ENCODE measurements at regions not wholly inside any gene's neighbourhood (a gene's known extent, or its start where the extent isn't known, plus 50 kb on each side); places are given as distances from the start of the nearest gene placed in this dataset.
"Not testable (repeated sequence)": the region's sequence is repeated elsewhere in the genome, so short reads cannot be mapped to it uniquely, and the experiment has no call there.

- no peak for TF ChIP-seq CTCF (IDR thresholded peaks at IDR 0.05)
- Histone ChIP-seq H3K36me3 (no peaks in the 10 kb centered on the region), H3K4me3 (ENCODE audit: low read depth in 1 of 2, low read length in 1 of 2) (no peak overlapping the region), H3K27ac (no peak overlapping the region), H3K27me3 (no peaks in the 10 kb centered on the region), H3K4me1 (ENCODE audit: control insufficient read depth in 1 of 2, insufficient read depth in 1 of 2, low read depth in 1 of 2, low read length in 1 of 2) (no peaks in the 10 kb centered on the region), H3K9me3 (peaks cover 9% of the 10 kb centered on the region)
Measured at GRCh38 chr2:144971786-144972335, 451.9 kb upstream of the ZEB2 start.

- H3K27me3 ChIP-seq; H3K27ac ChIP-seq; H3K36me3 ChIP-seq; H3K4me1 ChIP-seq (ENCODE audit: control insufficient read depth in 1 of 2, insufficient read depth in 1 of 2, low read depth in 1 of 2, low read length in 1 of 2); H3K9me3 ChIP-seq; H3K4me3 ChIP-seq (ENCODE audit: low read depth in 1 of 2, low read length in 1 of 2): not testable (repeated sequence)
Measured at GRCh38 chr2:144970410-144970809, 450.5 kb upstream of the ZEB2 start.

- not testable (repeated sequence) for H3K9me3 ChIP-seq
Measured at GRCh38 chr2:144969564-144969963, 449.6 kb upstream of the ZEB2 start.

DNA sequence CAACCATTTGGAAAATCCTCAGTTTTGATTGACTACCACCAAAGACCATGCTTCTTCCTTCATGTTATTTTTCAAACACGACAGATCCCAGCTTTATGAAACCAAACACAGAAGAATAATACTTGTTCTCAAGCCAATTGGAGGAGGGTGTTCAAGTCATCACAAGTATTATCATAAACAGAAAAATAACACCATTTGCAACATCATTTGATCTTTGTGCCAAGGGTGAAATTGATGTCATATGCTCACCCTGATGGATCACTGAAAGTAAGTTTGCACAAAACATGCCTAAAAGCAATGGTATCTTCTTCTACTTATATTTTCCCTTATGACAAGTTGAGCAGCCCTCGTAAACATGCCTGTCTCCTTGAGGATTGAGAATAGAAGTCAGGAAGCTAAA is 448.0 kb upstream of the ZEB2 start:
- no peak for TF ChIP-seq CTCF (IDR thresholded peaks at IDR 0.05)

More at GRCh38 chr2:144969564-144969963, 449.6 kb upstream of the ZEB2 start:
- H3K36me3 ChIP-seq; H3K27me3 ChIP-seq; H3K4me1 ChIP-seq (ENCODE audit: control insufficient read depth in 1 of 2, insufficient read depth in 1 of 2, low read depth in 1 of 2, low read length in 1 of 2); H3K4me3 ChIP-seq (ENCODE audit: low read depth in 1 of 2, low read length in 1 of 2); H3K27ac ChIP-seq: not testable (repeated sequence)

DNA sequence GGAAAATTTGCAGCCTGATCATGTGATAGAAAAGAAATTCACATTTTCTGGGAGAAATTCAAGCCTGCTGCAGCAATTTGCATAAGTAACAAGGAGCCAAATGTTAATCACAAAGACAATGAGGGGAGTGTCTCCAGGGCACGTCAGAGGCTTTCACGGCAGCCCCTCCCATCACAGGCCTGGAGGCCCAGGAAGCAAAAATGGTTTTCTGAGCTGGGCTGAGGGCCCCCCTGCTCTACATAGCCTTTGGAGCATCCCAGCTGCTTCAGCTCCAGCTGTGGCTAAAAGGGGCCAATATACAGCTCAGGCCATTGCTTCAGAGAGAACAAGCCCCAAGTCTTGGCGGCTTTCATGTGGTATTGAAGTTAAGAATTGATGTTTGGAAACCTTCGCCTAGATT is 445.3 kb upstream of the ZEB2 start:
- no peaks in the 10 kb centered on the region for H3K36me3 ChIP-seq
- H3K9me3 ChIP-seq = peaks cover 7% of the 10 kb centered on the region
- TF ChIP-seq CTCF (IDR thresholded peaks at IDR 0.05) = no peak
- no peak overlapping the region for H3K4me3 ChIP-seq (ENCODE audit: low read depth in 1 of 2, low read length in 1 of 2)
- no peaks in the 10 kb centered on the region for H3K27me3 ChIP-seq
- H3K27ac ChIP-seq = no peak overlapping the region
- H3K4me1 ChIP-seq (ENCODE audit: control insufficient read depth in 1 of 2, insufficient read depth in 1 of 2, low read depth in 1 of 2, low read length in 1 of 2) = no peaks in the 10 kb centered on the region

More for the DNA sequence above, 448.0 kb upstream of the ZEB2 start:
- no peaks in the 10 kb centered on the region for H3K27me3 ChIP-seq
- no peaks in the 10 kb centered on the region for H3K4me1 ChIP-seq (ENCODE audit: control insufficient read depth in 1 of 2, insufficient read depth in 1 of 2, low read depth in 1 of 2, low read length in 1 of 2)
- H3K27ac ChIP-seq = no peak overlapping the region
- H3K4me3 ChIP-seq (ENCODE audit: low read depth in 1 of 2, low read length in 1 of 2) = no peak overlapping the region
- H3K9me3 ChIP-seq = peaks cover 9% of the 10 kb centered on the region
- no peaks in the 10 kb centered on the region for H3K36me3 ChIP-seq

DNA sequence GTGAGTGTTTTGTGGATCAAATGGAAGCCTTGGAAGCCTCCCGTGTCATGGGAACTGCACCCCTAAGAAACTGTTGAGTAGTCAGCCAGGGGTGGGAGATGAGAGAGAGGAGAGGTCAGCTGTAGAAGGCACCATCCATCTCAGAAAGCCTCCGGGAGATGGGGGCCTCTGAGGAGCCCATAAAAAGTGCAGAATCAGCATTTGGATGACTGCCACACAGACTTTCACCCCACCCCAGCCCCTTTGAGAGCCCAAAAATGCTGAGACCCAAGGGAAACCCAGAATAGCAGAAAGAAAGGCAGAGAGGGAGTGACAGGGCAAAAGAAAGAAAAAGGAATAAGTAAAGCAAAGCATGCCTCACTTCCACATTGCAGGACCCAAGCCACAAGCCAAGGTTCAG is 443.1 kb upstream of the ZEB2 start:
- no peak overlapping the region for H3K4me3 ChIP-seq (ENCODE audit: low read depth in 1 of 2, low read length in 1 of 2)
- no peaks in the 10 kb centered on the region for H3K36me3 ChIP-seq
- no peak overlapping the region for H3K27ac ChIP-seq
- H3K4me1 ChIP-seq (ENCODE audit: control insufficient read depth in 1 of 2, insufficient read depth in 1 of 2, low read depth in 1 of 2, low read length in 1 of 2) = no peaks in the 10 kb centered on the region
- H3K27me3 ChIP-seq = no peaks in the 10 kb centered on the region
- H3K9me3 ChIP-seq = no peaks in the 10 kb centered on the region
- no peak for TF ChIP-seq CTCF (IDR thresholded peaks at IDR 0.05)

GRCh38 chr2:144959416-144959815 is 439.5 kb upstream of the ZEB2 start:
- TF ChIP-seq CTCF (IDR thresholded peaks at IDR 0.05) = no peak
- H3K27me3 ChIP-seq = no peaks in the 10 kb centered on the region
- H3K36me3 ChIP-seq = no peaks in the 10 kb centered on the region
- H3K4me1 ChIP-seq (ENCODE audit: control insufficient read depth in 1 of 2, insufficient read depth in 1 of 2, low read depth in 1 of 2, low read length in 1 of 2) = no peaks in the 10 kb centered on the region
- no peak overlapping the region for H3K27ac ChIP-seq
- no peak overlapping the region for H3K4me3 ChIP-seq (ENCODE audit: low read depth in 1 of 2, low read length in 1 of 2)
- H3K9me3 ChIP-seq = no peaks in the 10 kb centered on the region

Data from neutrophil (primary cell).